SW 1271 (cell line): ENCODE measurements at regions not wholly inside any gene's neighbourhood (a gene's known extent, or its start where the extent isn't known, plus 50 kb on each side); places are given as distances from the start of the nearest gene placed in this dataset.

ENCODE experiments used
- DNase-seq, 2 experiments: peaks; one replicate each; lab custom pipeline; 2025; lab: John Stamatoyannopoulos, UW

DNA sequence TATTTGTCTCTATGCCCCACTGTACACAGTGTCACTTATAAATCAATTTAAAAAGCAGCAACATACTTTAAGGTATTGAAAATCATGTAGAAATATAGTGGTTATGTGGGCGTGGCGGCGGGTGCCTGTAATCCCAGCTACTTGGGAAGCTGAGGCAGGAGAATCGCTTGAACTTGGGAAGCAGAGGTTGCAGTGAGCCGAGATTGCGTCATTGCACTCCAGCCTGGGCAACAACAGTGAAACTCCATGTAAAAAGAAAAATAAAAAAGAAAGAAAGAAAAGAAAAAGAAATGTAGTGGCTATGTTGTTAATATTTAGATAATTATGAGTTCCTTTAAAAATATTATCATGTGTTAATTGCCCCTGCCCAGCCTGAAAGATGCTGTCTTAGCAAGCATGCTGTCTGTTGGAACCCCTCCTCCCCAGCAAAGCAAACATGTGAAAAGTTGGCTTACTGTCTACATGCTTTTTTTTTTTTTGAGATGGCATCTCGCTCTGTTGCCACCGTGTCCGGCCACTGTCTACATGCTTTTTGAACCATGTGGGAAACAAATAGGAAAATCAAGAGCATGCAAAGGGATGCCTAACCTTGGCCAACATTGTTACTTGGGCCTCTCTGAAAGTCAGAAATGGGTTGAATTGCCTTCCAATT, 151.4 kb upstream of the TSHZ2 start:
- DNase-seq: no peak

DNA sequence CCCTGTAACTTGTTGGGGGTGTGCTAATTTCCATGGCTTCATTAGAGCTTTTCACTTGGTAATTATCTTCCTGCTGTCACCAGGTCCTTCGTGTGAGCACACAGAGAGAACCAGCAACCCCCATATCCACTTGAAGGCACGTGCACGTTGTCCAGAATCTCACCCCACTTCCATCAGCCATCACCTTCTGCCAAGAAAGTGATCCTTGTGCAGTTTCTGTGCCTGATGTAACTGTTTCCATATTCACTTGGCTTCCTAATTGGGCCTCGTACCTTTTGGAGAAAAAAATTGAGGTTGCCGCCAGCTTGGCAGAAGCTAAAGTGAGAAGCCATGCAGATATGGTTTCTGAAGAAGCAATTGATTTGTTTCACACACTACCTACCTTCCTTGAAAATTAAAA, 153.7 kb upstream of the TSHZ2 start:
- no peak for DNase-seq

DNA sequence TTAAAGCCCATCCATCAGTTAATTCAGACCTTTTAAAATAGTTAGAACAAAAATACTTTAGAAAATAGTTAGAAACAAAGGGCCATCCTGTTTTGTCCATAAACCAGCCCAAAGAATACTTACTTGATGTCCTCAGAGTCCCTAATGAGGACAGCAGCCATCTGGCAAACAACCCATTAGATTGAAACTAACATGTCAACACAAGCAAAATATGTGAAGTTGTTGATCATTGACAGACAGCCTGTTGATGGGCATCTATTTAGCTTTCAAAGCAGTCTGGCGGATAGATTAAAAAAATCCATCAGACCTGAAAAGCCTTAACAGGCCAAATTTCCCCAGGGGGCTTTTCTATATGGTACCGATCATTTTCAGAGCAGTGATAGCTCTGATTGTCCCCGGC, 154.2 kb upstream of the TSHZ2 start:
- DNase-seq: no peak

DNA sequence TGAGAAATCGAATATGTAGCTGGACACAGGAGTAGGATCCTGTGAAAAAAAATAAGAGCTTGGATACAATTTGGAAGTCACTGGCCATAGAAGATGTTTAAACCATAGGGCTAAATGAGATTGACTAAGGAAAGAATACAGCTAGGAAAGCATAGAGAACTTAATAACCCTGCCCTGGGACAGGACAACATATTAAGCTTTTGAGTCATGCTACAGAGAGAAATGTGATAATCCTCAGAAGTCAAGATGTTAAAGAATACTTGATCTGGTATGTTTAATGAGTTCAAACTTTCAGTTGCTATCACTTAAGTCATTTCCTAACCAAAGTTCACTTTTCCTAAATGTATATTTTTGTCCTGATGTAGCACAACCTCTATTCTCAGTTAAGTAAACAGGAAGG, 154.6 kb upstream of the TSHZ2 start:
- no peak for DNase-seq

DNA sequence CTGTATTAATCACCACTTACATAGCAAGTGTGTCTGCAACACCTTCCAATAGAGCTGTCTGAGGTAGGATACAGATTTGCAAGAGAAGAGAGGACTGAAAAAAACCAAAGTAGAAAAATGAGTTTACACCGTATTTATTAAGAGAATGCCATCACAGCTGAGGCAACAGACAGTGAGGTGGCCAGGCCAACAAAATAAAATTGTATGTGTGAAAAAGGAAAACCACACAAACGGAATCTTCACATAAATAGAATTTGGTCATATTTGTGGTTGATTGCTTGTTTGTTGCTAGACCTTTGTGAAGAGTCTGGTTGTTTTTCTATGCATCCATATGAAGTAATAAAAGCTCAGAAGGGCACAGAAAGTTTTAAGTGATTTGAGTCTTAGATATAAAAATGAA, 157.8 kb upstream of the TSHZ2 start:
- DNase-seq: no peak

DNA sequence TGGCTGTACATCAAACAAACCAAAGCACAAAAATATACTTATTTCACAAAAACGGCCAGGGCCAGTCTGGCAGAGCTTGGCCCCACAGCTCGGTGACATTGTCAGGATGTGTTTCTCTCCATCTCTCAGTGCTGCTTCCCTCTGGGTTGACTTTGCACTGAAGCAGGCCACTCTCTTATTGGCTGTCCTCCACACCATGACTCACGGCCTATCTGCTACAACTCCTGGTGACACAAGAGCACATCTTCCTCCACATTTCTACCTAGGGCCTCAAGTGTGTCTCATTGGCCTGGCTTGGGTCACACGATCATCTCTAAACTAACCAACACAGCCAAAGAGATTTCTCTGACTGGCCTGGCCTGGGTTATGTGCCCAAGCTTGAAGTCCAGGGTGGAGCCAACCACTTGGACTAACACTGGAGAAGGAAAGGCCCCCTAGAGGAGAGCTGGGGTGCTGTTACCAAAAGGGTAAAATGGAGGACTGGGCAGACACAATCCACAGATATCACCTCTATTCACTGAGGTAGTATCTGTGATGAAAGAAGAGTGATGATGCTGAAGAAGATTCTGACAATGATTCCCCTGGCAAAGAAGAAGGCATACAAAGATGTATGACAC, 159.8 kb upstream of the TSHZ2 start:
- no peak for DNase-seq

DNA sequence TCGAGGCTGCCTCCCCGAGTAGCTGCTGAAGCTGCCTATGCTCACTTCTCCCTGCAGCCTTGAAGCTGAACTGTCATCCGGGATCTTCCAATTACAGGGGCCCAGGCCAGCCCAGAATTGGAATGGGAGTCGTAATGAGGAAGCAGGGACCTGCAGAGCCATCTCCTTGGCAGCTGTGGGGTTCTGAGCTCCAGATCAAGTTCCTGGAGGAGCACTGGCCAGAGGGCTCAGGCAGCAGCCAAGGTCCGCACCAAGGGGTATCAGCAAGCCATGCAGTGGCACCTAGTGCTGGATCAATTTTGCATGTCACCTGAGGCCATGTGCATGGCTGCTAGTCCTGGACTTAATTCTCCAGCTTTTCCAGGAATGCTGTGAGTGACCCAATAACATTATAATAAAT, 163.2 kb upstream of the TSHZ2 start:
- no peak for DNase-seq

DNA sequence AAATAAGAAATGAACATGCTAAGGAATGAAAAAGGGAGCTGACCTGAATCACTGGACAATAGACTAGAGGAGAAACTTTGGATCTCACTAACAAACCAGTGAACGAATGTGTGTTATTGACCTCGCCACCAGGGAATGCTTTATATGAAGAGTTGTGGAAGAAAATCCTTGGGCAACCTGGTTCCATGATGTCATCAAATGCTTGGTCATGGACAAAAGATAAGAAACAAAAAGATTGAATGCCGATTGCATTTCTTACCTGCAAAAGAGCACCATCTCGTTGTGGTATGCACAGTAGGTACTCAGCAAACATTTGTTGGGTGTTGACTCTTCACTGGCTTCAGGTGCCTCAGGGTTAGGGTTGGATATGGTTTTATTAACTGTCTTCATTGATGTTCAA, 165.2 kb upstream of the TSHZ2 start:
- DNase-seq: no peak

DNA sequence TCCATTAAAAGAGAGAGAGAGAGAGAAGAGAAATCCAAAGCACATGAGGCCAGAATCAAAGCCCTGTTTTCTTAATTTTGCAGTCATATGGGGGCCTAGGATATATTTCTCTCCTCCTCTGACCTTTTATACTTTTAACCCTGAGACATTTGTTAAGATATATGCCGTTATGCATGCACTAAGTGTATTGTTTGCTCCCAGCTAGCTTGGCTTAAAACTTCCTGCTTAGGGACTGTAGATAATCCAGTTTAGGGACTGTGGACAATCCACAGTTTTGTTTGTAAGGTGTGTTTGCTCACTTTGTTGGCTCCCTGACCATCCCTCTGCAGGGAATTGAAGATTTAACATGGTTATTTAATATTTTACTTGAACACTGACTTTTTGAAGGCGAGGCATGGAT, 166.3 kb upstream of the TSHZ2 start:
- no peak for DNase-seq

DNA sequence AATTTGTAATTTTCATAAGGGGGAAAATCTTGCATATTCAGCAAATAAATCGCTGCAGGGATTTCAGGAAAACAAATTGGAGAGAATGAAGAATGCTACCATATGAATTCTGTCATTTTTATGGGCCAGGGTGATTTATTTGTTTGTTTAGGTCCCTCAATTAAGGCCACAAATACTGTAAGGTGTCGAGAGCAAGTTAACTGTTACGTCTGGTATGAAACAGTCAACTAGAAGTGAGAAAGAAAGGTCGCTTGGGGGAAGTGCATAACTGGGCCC, 166.9 kb upstream of the TSHZ2 start:
- DNase-seq: no peak

DNA sequence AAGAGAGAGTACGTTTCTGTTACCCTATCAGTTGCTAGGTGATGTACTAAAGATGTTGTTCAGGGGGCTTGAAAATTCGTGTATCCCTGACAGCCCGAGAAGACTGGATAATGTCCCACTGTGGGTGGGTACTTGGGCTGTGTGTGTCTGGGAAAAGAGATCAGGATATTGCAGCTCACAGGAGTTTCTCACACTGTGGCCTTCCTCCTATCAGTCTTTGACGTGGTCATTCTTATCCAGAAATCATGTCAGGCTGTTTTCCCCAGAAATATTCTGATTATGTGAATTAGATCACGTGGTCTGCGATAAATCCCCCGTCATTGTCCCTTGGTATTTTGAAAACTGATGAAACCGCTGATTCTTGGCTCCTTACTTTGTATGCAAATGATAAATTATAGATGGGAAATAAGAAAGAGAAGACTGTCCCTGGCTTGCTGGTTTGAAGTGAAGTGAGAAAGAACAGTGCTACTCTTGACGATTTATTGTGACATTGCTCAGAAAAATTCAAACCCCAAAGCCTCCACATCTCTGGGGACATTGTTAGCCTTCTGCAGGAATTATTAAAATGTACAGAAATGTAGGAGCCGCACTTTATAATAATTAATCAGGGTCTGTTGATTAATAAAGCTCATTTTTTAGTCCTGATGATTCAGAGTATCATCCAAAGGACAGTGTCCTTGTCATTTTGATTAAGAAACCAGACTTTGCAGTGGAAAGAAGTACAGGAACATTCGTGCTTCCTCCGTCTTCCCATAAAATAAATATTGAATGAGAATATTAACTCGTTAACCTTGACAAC, 167.5 kb upstream of the TSHZ2 start:
- no peak for DNase-seq

DNA sequence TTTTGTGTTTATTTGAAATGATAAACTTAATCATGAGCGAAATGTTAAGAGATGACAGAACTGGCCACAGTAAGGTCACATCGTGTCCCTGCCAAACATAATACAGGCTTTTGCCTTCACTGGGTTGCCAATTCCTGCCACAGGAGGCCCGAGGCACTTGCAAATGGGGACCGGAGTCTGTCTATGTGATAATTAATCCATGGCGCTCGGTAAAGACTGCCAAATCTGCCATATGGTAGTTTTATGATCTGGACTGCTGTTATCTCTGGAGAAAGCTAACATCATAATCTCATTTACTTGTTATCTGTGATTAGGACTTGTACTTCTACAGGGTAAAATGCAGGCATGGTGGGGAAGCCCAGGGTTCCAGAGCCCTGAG, 170.5 kb upstream of the TSHZ2 start:
- no peak for DNase-seq

DNA sequence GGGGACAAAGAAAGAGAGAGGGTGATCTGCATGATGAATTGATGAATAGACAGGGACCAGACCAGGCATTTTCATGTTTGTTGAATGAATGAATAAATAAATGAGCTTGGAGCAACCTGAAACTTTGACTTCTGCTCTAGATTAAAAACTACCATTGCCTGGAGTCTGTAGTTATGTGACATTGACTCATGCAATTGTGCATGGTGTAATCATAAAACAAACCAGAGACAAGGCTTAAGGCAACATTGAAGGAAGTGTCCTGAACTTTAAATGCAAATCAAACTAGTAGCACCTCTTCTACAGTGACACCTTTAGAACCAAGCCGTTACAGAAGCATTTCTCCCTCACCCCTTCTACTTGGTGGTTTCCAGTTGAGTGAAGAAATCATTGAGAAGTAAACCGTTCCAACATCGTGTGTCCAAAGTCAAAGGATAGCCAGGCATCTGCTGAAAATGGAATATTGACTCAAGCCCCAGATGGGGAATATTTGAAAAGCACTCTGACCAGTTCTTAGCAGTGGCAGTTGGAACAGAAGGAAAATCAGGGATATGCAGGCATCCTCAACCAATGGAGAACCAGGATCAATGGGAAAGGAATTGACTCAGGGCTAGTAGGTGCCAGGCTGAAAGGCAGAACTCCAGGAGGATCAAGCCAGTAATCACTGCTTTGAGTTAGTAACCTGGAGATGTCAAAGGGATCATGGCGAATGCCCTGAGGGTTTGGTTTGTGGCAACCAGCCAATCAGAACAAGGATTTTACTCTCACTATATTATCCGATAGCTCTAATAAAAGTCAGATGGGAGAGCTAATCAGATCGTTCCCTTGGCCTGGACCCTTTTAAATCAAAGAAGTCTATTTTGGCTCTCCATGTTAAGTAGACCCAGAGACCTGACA, 171.2 kb upstream of the TSHZ2 start:
- no peak for DNase-seq

DNA sequence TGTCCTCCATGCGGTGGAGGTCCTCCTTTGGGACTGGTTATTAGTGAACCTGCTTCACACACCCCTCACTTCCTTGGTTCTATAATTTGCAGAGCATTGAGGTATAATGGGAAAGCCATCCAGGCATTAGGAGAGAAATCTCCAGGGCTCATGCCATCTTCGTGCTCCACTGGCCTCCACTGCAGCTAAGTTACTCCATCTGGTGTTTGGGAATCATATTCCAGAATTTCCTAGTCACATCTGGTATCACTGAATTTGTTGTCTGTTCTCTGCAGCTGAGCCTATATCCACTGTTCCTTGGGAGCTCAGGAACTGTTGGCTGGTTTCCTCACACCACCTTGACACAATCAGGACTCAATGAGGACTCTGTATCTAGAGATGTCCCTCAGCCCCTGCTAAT, 173.0 kb upstream of the TSHZ2 start:
- DNase-seq: no peak

DNA sequence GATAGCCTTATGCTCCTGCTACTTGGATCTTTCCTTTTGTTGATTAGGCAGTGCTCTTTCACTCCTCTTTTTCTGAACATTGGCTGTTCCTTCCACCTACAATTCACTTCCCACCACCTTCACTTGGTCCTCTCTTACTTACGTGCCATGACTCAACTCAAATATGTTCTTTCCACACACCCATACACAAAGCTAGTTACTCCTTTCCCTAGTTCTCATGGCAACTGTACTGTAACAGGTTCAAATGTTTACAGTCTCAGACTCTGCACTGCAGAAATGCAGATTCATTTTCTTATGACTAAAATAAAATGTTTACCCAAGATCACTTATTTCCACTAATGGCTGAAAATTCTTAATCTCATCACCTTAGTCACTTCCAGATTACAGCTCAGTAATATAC, 174.0 kb upstream of the TSHZ2 start:
- no peak for DNase-seq

DNA sequence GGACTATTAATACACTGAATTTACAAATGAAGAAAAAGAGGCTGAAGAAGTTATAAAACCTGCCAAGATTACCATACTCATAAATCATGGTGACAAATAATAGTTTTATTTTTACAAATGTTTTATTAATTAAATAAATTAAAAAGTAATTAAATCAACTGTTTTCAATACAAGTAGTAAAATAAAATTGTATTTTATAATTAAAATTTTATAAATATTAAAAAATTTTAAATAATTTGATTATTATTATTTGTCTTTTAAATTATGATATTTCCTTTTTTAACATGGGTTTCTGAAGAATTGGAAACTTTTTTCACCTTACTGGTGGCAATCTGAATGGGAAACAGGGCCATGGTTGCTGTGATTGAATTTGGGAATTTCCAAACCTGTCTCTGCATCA, 177.3 kb upstream of the TSHZ2 start:
- no peak for DNase-seq

DNA sequence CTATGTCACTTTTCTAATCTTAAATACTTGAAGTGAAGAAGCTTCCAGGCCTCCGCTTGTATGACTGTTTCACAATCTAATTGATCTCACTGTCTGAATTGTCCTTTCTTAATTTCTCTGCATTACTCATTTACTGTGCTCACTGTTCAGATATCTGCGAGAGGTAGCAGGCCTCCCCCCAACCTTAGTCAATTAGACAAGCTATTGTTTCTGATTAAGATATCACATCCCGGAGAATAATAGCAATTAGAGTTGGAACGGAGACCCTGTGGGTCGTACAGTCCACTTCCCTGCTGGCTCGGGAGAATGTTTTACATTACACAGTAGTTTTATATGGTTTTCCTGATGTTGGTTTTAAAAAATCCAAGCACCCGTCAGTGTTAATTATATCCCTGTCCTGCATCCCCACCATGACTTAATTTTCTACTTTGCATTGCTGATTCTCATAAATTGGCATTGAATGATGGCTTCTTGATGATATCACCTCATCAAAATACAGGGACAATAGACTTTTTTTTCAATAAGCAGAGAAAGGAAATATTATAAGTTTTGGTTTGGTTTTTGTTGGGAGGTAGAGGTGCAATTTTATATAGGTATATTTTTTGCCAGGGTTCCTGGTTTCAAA, 178.7 kb upstream of the TSHZ2 start:
- DNase-seq: no peak

DNA sequence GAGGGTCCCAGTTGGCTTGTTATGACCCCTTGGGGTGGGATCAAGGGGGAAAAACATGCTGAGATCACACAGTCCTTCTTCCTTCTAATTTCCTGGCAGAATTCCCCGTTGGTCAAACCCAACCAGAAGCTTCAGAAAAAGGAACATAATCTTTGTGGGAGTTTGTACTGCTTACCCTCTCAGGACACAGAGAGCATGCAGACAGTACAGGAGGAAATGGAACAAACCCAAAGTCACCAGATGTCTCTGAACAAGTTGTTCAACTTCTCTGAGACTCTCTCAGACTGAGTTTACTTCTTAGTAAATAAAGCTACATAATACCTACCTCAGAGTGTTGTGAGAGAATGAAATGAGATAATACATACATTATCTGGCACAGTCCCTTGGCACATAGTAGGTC, 181.1 kb upstream of the TSHZ2 start:
- DNase-seq: no peak

DNA sequence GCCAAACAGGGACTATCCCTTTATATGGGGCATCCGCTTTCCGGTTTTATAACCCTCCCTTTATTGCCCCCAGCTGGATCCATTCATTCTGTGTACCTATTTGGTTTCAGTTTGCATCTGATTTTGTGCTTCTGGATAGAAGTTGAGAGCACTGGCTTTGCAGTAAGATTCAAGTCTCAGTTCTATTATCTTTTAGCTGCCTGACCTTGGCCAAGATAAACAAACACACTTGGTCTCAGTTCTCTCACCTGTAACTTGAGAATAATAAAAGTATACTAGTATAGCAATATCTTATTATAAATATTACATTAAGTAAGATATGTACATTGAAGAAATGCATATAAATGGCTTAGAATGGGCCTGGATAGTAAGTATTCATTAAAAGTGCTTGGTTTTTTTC, 182.4 kb upstream of the TSHZ2 start:
- DNase-seq: no peak

DNA sequence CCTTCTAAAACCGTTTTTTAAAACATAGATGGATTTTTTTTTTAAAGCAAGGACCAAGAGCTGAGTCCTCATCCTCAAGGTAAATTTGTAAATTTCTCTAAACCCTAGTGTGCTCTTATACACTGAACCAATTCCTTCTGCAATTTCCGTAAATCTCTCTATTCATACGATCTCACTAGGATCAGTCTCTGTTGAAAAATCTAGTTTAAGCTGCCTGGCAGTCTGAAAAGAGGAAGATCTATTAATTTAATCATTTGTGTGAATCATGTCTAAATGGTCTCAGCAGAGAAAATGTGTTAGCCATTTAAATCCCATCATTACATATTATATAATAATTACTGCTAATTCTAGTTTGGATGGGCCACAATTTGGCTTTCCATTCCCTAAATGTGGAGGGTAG, 184.2 kb upstream of the TSHZ2 start:
- DNase-seq: no peak

DNA sequence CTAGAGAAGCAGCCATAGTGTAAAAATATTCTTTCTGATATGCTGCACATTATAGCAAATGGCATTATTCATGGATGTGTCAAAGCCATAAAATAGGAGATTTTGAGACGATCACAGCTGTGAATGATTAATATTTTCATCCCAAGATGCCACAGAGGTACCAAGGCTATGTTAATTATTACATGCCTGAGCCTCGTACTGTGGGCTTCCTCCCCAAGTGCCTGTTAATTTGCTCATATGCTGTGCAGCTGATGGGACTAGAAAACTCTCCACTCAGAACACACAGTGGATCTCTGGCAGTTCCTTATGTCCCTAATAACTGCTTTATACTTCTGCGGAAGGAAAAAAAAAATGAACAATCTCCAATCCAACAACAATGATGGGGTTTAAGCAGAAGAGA, 184.9 kb upstream of the TSHZ2 start:
- no peak for DNase-seq

DNA sequence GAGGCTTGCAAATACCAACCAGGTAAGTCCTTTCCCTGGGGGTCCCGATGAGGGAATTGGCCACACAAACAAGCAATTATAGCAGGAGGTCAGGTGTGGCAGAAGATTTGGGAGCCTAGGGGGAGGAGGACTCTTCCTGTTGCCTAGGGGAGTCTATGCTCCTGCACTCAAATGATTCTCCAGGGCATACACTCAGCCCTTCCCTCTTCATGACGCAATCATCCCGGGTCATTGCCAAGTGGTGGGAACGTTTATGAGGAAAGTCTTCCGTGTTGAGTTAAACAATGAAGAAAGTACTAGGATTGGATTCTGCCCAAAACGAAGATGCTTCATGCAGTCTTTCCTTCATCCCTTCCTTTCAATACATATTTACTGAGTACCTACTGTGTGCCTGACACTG, 186.5 kb upstream of the TSHZ2 start:
- no peak for DNase-seq
